GM12878 (cell line): ENCODE measurements at regions not wholly inside any gene's neighbourhood (a gene's known extent, or its start where the extent isn't known, plus 50 kb on each side); places are given as distances from the start of the nearest gene placed in this dataset.

Experiments
- ATAC-seq: fragments of 200-7000 bp; cut with Tn5 transposase; 3 replicates; pipeline ENCODE4 v1.9.1; 2020; ENCODE audit warnings: mild to moderate bottlenecking, moderate library complexity
- BruUV-seq: library from RNA; stranded (reverse); fragments of 400-500 nt; replicated peaks from 2 replicates; lab custom pipeline; 2021; lab: Mats Ljungman, UMichigan
- CTCF ChIA-PET: fragments of 300-600 bp; sonication (Branson Sonifier 250); formaldehyde crosslinking; extraction: SDS; loops from one replicate; lab custom pipeline; 2021; ENCODE audit warnings: inconsistent platforms; lab: Yijun Ruan, JAX
- POLR2A ChIA-PET: fragments of 350-600 bp; formaldehyde crosslinking; extraction: SDS; loops from one replicate; lab custom pipeline; 2021; ENCODE audit warnings: inconsistent platforms; lab: Charles Lee
- RAD21 ChIA-PET: fragments of 300-600 bp; sonication (Branson Sonifier 250); formaldehyde crosslinking; loops from one replicate; lab custom pipeline; 2023; ENCODE audit warnings: antibody characterized with exemption; ENCODE audit not compliant: unreplicated experiment; lab: Charles Lee
- SMC1A ChIA-PET: fragments of 300-600 bp; sonication (Branson Sonifier 250); formaldehyde crosslinking; loops from one replicate; lab custom pipeline; 2023; ENCODE audit not compliant: unreplicated experiment, uncharacterized antibody; lab: Charles Lee
- DNase-seq: peaks from one replicate; pipeline ENCODE4 v3.0.0-alpha.2; 2011; ENCODE audit warnings: low read depth, low spot score
- FAIRE-seq: peaks from 3 replicates; lab custom pipeline; 2011; peaks lifted over from hg19 to GRCh38; lab: Jason Lieb, UNC
- H2AFZ ChIP-seq: 2 replicates; pipeline ENCODE4 v1.6.0; 2011; ENCODE audit warnings: low read depth, low read length, control low read depth; ENCODE audit not compliant: control insufficient read depth
- H3K27ac ChIP-seq: 2 replicates; pipeline ENCODE4 v1.5.1; 2011; ENCODE audit warnings: control low read depth; ENCODE audit not compliant: control insufficient read depth, insufficient read depth
- H3K27me3 ChIP-seq, 2 experiments: replicated peaks in 1 of 2; 2 replicates each; pipeline versions ENCODE4 v1.6.0 to v1.6.1; 2011; ENCODE audit warnings: low read length in 1 of 2; ENCODE audit not compliant: control insufficient read depth in 2 of 2, insufficient read depth in 2 of 2
- H3K36me3 ChIP-seq, 2 experiments: 2 replicates each; pipeline ENCODE4 v1.5.1; 2011; ENCODE audit warnings: low read length in 1 of 2; ENCODE audit not compliant: control insufficient read depth in 2 of 2, insufficient read depth in 2 of 2
- H3K4me1 ChIP-seq: 2 replicates; pipeline ENCODE4 v1.6.1; 2011; ENCODE audit warnings: mild to moderate bottlenecking, low read length, moderate library complexity, mixed read lengths; ENCODE audit not compliant: control insufficient read depth, insufficient read depth
- H3K4me2 ChIP-seq: 2 replicates; pipeline ENCODE4 v1.6.0; 2011; ENCODE audit warnings: control low read depth; ENCODE audit not compliant: control insufficient read depth, insufficient read depth
- H3K4me3 ChIP-seq: fragments of 200-600 bp; sonication (generic); 2 replicates; pipeline ENCODE4 v1.5.1; 2016
- H3K79me2 ChIP-seq: 2 replicates; pipeline ENCODE4 v1.6.0; 2011; ENCODE audit warnings: low read length; ENCODE audit not compliant: control insufficient read depth, insufficient read depth
- H3K9ac ChIP-seq: 2 replicates; pipeline ENCODE4 v1.8.0; 2011; ENCODE audit warnings: low read length, control low read depth, mixed read lengths; ENCODE audit not compliant: control insufficient read depth, insufficient read depth
- H3K9me3 ChIP-seq: replicated peaks from 3 replicates; pipeline ENCODE4 v1.5.1; 2011; ENCODE audit warnings: mild to moderate bottlenecking, low read length; ENCODE audit not compliant: control insufficient read depth, insufficient read depth
- H4K20me1 ChIP-seq: 2 replicates; pipeline ENCODE4 v1.6.0; 2011; ENCODE audit not compliant: control insufficient read depth, insufficient read depth
- ATF7 ChIP-seq: fragments of 450-650 bp; IDR thresholded peaks from 2 replicates; pipeline ENCODE4 v1.6.1; 2016; ENCODE audit warnings: low read depth, mild to moderate bottlenecking
- CREB1 ChIP-seq: IDR thresholded peaks from 2 replicates; pipeline ENCODE4 v1.6.1; 2012; ENCODE audit warnings: low read depth, mild to moderate bottlenecking, inconsistent platforms
- IRF4 ChIP-seq: IDR thresholded peaks from 2 replicates; pipeline ENCODE4 v1.6.1; 2011; ENCODE audit warnings: low read depth, low read length
- JUNB ChIP-seq: IDR thresholded peaks from 2 replicates; pipeline ENCODE4 v1.6.1; 2016; ENCODE audit warnings: antibody characterized with exemption, mild to moderate bottlenecking
- MTA2 ChIP-seq: fragments of 450-650 bp; IDR thresholded peaks from 2 replicates; pipeline ENCODE4 v1.6.1; 2016; ENCODE audit warnings: low read depth, mild to moderate bottlenecking, moderate library complexity
- PAX8 ChIP-seq: fragments of 450-650 bp; IDR thresholded peaks from 2 replicates; pipeline ENCODE4 v1.6.1; 2017; ENCODE audit warnings: mild to moderate bottlenecking, moderate library complexity
- POLR2AphosphoS5 ChIP-seq: IDR thresholded peaks from 2 replicates; pipeline ENCODE4 v1.6.1; 2011; ENCODE audit warnings: mild to moderate bottlenecking, low read length, inconsistent platforms
- POU2F2 ChIP-seq: IDR thresholded peaks from 3 replicates; pipeline ENCODE4 v1.6.1; 2011; ENCODE audit warnings: low read depth, mild to moderate bottlenecking, low read length, borderline replicate concordance
- SRF ChIP-seq, 2 experiments: IDR thresholded peaks; 2 replicates each; pipeline ENCODE4 v1.6.1; 2011; ENCODE audit warnings: low read depth in 2 of 2, low read length in 2 of 2, mild to moderate bottlenecking in 1 of 2, moderate library complexity in 1 of 2
- TCF12 ChIP-seq: IDR thresholded peaks from 2 replicates; pipeline ENCODE4 v1.6.1; 2011; ENCODE audit warnings: low read depth, mild to moderate bottlenecking, low read length
- ZNF217 ChIP-seq: fragments of 450-650 bp; IDR thresholded peaks from 2 replicates; pipeline ENCODE4 v1.6.1; 2017; ENCODE audit warnings: antibody characterized with exemption, mild to moderate bottlenecking
- ZNF687 ChIP-seq: fragments of 450-650 bp; IDR thresholded peaks from 2 replicates; pipeline ENCODE4 v1.6.1; 2017; ENCODE audit warnings: mild to moderate bottlenecking, moderate library complexity
- WGBS: methylation state at CpG from one replicate; pipeline ENCODE4 v1.1.6; 2016; ENCODE audit warnings: low lambda C conversion rate; ENCODE audit not compliant: insufficient replicate concordance, insufficient coverage; ENCODE audit errors: missing lambda C conversion rate; 5-methylcytosine and 5-hydroxymethylcytosine counted together
- in situ Hi-C: fragments of 300-500 bp; cut with MboI; formaldehyde crosslinking; loops from 9 replicates; pipeline ENCODE4 v1.14.3; 2018; ENCODE audit warnings: mixed read lengths
- intact Hi-C: fragments of 100-400 bp; cut with micrococcal nuclease; formaldehyde crosslinking; loops from one replicate; pipeline ENCODE4 v1.14.2; 2022; ENCODE audit not compliant: unreplicated experiment

- no peak overlapping the region for H3K4me3 ChIP-seq
- H2AFZ ChIP-seq: no peak overlapping the region
- no peaks in the 10 kb centered on the region for H4K20me1 ChIP-seq
- ChIA-PET POLR2A (no interaction called here), CTCF (no interaction called here), SMC1A (interaction anchor here (0.9 kb wide), 1 partner anchor 8 kb away, joined by 3 read pairs; no protein-coding TSS in a partner anchor), RAD21 (no interaction called here)
- DNase-seq: no peak
- no peaks in the 10 kb centered on the region for H3K4me1 ChIP-seq
- no peak overlapping the region for H3K4me2 ChIP-seq
- WGBS: 19% methylated on average over 7 of the region's 7 CpGs
- in situ Hi-C loops (no loop called here), intact Hi-C loops (no loop called here)
- no peak overlapping the region for H3K27ac ChIP-seq
- no peak overlapping the region for H3K9ac ChIP-seq
- ATAC-seq: no peak
- BruUV-seq: no TSS peak
- FAIRE-seq: no peak
- no peaks in the 10 kb centered on the region for H3K27me3 ChIP-seq
- no peak for TF ChIP-seq CREB1
- TF ChIP-seq ATF7: 0 out of 2 replicates have a peak, but pooled peaks have one; percentile 25
- no peak for TF ChIP-seq ZNF687
- TF ChIP-seq POLR2AphosphoS5: no peak
- TF ChIP-seq JUNB: no peak
- no peak for TF ChIP-seq POU2F2
- TF ChIP-seq MTA2: peak; percentile 39; the same call in 1 of the 2 replicates
- no peak for TF ChIP-seq IRF4
- no peak for TF ChIP-seq ZNF217
- TF ChIP-seq PAX8: no peak
- no peak for TF ChIP-seq TCF12
- no peak for TF ChIP-seq SRF (IDR thresholded peaks at IDR 0.05; ENCODE audit: low read depth in 2 of 2, low read length in 2 of 2)
- no peaks in the 10 kb centered on the region for H3K79me2 ChIP-seq
- H3K9me3 ChIP-seq: no peaks in the 10 kb centered on the region
- H3K36me3 ChIP-seq: no peaks in the 10 kb centered on the region
Measured at GRCh38 chr5:27315363-27316270, 277.2 kb upstream of the CDH9 start.
